ENCODE measurements at regions not wholly inside any gene's neighbourhood (a gene's known extent, or its start where the extent isn't known, plus 50 kb on each side); places are given as distances from the start of the nearest gene placed in this dataset.

GRCh38 chr2:78780864-78781583 lies 244.5 kb upstream of the REG3G start:
- Histone ChIP-seq H3K27ac (ENCODE audit: low read depth in 1 of 2, low read length in 1 of 2) (no peak overlapping the region), H3K27me3 (ENCODE audit: control insufficient read depth in 3 of 3, insufficient read depth in 3 of 3, low read length in 2 of 3) (no peaks in the 10 kb centered on the region), H3K9me3 (ENCODE audit: control insufficient read depth in 4 of 4, insufficient read depth in 3 of 4, low read length in 3 of 4) (peaks cover 0 to 9% (median 0%) of the 10 kb centered on the region in 4 donors), H3K4me3 (no peak overlapping the region), H3K36me3 (ENCODE audit: control insufficient read depth in 4 of 4, insufficient read depth in 4 of 4, low read length in 4 of 4) (no peaks in the 10 kb centered on the region), H3K4me1 (ENCODE audit: control insufficient read depth in 5 of 5, insufficient read depth in 5 of 5, low read length in 5 of 5) (peaks cover 0 to 4% (median 0%) of the 10 kb centered on the region in 5 donors), H3K9ac (ENCODE audit: insufficient read depth in 1 of 2, low read length in 2 of 2) (no peak overlapping the region)
- ATAC-seq (ENCODE audit: insufficient read depth, low FRiP score) = no peak
- no peak for TF ChIP-seq CTCF (IDR thresholded peaks at IDR 0.05; ENCODE audit: control extremely low read depth, extremely low read depth)
- 67 to 76% methylated on average over 7 of the region's 7 CpGs for WGBS, 2 donors
- peak in 2 of 3 donors; percentile 1 to 26 for DNase-seq

- H3K27me3 ChIP-seq (ENCODE audit: control insufficient read depth in 3 of 3, insufficient read depth in 3 of 3, low read length in 2 of 3) = no peaks in the 10 kb centered on the region
- peaks cover 0 to 4% (median 0%) of the 10 kb centered on the region in 5 donors for H3K4me1 ChIP-seq (ENCODE audit: control insufficient read depth in 5 of 5, insufficient read depth in 5 of 5, low read length in 5 of 5)
- ATAC-seq (ENCODE audit: insufficient read depth, low FRiP score) (no peak), DNase-seq (no peak)
- no peak overlapping the region for H3K9ac ChIP-seq (ENCODE audit: insufficient read depth in 1 of 2, low read length in 2 of 2)
- peaks cover 0 to 12% (median 0%) of the 10 kb centered on the region in 4 donors for H3K9me3 ChIP-seq (ENCODE audit: control insufficient read depth in 4 of 4, insufficient read depth in 3 of 4, low read length in 3 of 4)
- H3K4me3 ChIP-seq = no peak overlapping the region
- H3K36me3 ChIP-seq (ENCODE audit: control insufficient read depth in 4 of 4, insufficient read depth in 4 of 4, low read length in 4 of 4) = no peaks in the 10 kb centered on the region
- no peak overlapping the region for H3K27ac ChIP-seq (ENCODE audit: low read depth in 1 of 2, low read length in 1 of 2)
- TF ChIP-seq CTCF (IDR thresholded peaks at IDR 0.05; ENCODE audit: control extremely low read depth, extremely low read depth) = no peak
- WGBS, 2 donors = 90 to 94% methylated on average over 4 of the region's 4 CpGs
Observed at GRCh38 chr2:78782196-78782595, 243.3 kb upstream of the REG3G start.

- Histone ChIP-seq H3K27ac (ENCODE audit: low read depth in 1 of 2, low read length in 1 of 2) (no peak overlapping the region), H3K4me3 (no peak overlapping the region), H3K9ac (ENCODE audit: insufficient read depth in 1 of 2, low read length in 2 of 2) (no peak overlapping the region), H3K9me3 (ENCODE audit: control insufficient read depth in 4 of 4, insufficient read depth in 3 of 4, low read length in 3 of 4) (no peaks in the 10 kb centered on the region), H3K36me3 (ENCODE audit: control insufficient read depth in 4 of 4, insufficient read depth in 4 of 4, low read length in 4 of 4) (no peaks in the 10 kb centered on the region), H3K27me3 (ENCODE audit: control insufficient read depth in 3 of 3, insufficient read depth in 3 of 3, low read length in 2 of 3) (no peaks in the 10 kb centered on the region), H3K4me1 (ENCODE audit: control insufficient read depth in 5 of 5, insufficient read depth in 5 of 5, low read length in 5 of 5) (no peaks in the 10 kb centered on the region)
- DNase-seq (peak in 1 of 3 donors; percentile 0), ATAC-seq (ENCODE audit: insufficient read depth, low FRiP score) (no peak)
- WGBS, 2 donors = 53 to 69% methylated on average over 3 of the region's 3 CpGs
- no peak for TF ChIP-seq CTCF (IDR thresholded peaks at IDR 0.05; ENCODE audit: control extremely low read depth, extremely low read depth)
Observed at GRCh38 chr2:78811955-78812610, 213.4 kb upstream of the REG3G start.

All from lung (tissue), 11 donors.